Hepatocyte (in vitro differentiated cells): ENCODE measurements at regions not wholly inside any gene's neighbourhood (a gene's known extent, or its start where the extent isn't known, plus 50 kb on each side); places are given as distances from the start of the nearest gene placed in this dataset.

ENCODE experiments used
- CTCF ChIP-seq: fragments of 200-600 bp; sonication (generic); IDR thresholded peaks from 2 replicates; pipeline ENCODE4 v1.5.1; 2016; ENCODE audit warnings: antibody characterized with exemption, mild to moderate bottlenecking; ENCODE audit not compliant: poor library complexity
- EZH2 ChIP-seq: fragments of 200-600 bp; sonication (generic); IDR thresholded peaks from 2 replicates; pipeline ENCODE4 v1.6.1; 2016; ENCODE audit warnings: antibody characterized with exemption, mild to moderate bottlenecking, borderline replicate concordance
- EZH2phosphoT487 ChIP-seq: fragments of 200-600 bp; sonication (generic); IDR thresholded peaks from one replicate; pipeline ENCODE4 v1.6.1; 2018; ENCODE audit warnings: antibody characterized with exemption, mild to moderate bottlenecking, low read depth, moderate library complexity; ENCODE audit not compliant: unreplicated experiment, severe bottlenecking

- TF ChIP-seq CTCF, result no peak
- no peak for TF ChIP-seq EZH2phosphoT487
- no peak for TF ChIP-seq EZH2
Measured at GRCh38 chr11:97850701-97851100, 1170.0 kb upstream of the CNTN5 start.
